ENCODE measurements at regions not wholly inside any gene's neighbourhood (a gene's known extent, or its start where the extent isn't known, plus 50 kb on each side); places are given as distances from the start of the nearest gene placed in this dataset.
"Not testable (repeated sequence)": the region's sequence is repeated elsewhere in the genome, so short reads cannot be mapped to it uniquely, and the experiment has no call there.

DNA sequence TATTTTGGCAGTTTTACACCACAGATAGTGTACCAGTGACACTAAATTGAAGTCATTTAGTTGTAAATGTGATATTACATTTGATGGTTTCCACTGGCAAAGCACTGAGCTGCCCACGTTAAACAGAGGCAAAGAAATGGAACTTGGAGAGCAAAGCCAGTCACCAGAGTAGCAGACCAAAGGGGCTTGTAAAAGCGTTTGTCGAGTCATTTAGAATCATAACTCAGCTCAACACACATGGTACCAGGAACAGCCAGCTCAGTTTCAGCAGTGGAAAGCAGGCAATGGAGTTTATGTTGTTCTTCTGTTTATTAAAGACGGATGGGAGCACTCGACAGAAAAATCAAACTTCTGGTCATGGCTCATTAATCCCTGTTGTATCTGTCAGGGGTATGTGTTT is 91.2 kb downstream of the POU3F3 start:
- Mint-ChIP-seq H3K9me3 (no peaks in the 10 kb centered on the region), H3K4me3 (no peak overlapping the region)
- no peak for ATAC-seq

DNA sequence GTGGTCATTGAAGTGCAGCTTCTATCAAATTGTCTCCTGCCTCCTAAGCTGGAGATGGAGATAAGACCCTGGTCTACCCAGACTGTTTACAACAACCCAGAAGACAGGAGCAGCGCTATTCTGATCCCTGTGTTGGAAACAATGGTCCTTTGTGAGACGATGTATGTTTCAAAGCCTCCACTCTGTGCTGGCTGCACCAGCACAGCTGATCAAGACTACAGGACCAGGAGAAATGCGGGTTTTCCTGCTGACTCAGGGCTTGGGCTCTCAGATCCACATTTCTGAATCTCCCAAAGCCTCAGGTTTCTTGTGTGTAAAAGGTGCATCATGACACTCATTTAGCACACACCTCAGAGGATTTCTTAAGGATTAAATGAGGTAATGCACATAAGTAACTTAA is 92.0 kb downstream of the POU3F3 start:
- Mint-ChIP-seq H3K36me3 (ENCODE audit: insufficient read depth) (no peaks in the 10 kb centered on the region), H3K4me1 (ENCODE audit: low read depth) (no peaks in the 10 kb centered on the region), H3K9me3 (no peaks in the 10 kb centered on the region), H3K27me3 (ENCODE audit: low read depth) (peaks cover 21% of the 10 kb centered on the region), H3K4me3 (no peak overlapping the region)
- DNase-seq: no peak
- no peak for ATAC-seq

More for the DNA sequence above, 91.2 kb downstream of the POU3F3 start:
- Mint-ChIP-seq H3K4me1 (ENCODE audit: low read depth) (no peaks in the 10 kb centered on the region), H3K27me3 (ENCODE audit: low read depth) (peaks cover 17% of the 10 kb centered on the region), H3K36me3 (ENCODE audit: insufficient read depth) (no peaks in the 10 kb centered on the region)
- no peak for DNase-seq

- H3K27me3 Mint-ChIP-seq (ENCODE audit: low read depth): peaks cover 21% of the 10 kb centered on the region
- not testable (repeated sequence) for H3K9me3 Mint-ChIP-seq; H3K4me3 Mint-ChIP-seq; H3K36me3 Mint-ChIP-seq (ENCODE audit: insufficient read depth); DNase-seq; H3K4me1 Mint-ChIP-seq (ENCODE audit: low read depth); ATAC-seq
Measured at GRCh38 chr2:104947456-104947855, 90.4 kb upstream of the MRPS9 start.

GRCh38 chr2:104952976-104953375 is 84.9 kb upstream of the MRPS9 start:
- no peaks in the 10 kb centered on the region for H3K9me3 Mint-ChIP-seq

DNA sequence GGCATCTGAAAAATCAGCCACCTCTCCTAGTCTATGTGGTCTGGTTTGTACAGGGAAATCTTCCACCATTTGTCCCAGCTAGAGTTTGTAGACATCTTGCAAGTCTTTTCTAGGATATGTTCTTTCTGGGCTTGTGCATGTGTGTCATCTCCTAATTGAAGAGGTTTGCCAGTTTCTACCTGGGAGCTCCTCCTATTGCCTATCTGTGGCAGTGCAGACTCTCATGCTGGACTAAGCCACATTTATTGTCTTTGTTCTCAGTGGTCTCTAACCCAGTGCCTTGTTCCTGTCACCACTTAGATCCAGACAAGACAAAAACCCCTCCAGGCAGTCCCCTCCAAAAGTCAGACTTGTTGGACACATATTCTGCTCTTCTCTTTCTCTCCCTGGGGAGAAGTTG is 72.0 kb upstream of the MRPS9 start:
- no peak for ATAC-seq
- no peak for DNase-seq
- Mint-ChIP-seq H3K4me3 (no peak overlapping the region), H3K27me3 (ENCODE audit: low read depth) (peaks cover 6% of the 10 kb centered on the region), H3K9me3 (peaks cover 20% of the 10 kb centered on the region), H3K4me1 (ENCODE audit: low read depth) (no peaks in the 10 kb centered on the region), H3K36me3 (ENCODE audit: insufficient read depth) (no peaks in the 10 kb centered on the region)

More at GRCh38 chr2:104952976-104953375, 84.9 kb upstream of the MRPS9 start:
- no peak overlapping the region for H3K4me3 Mint-ChIP-seq
- H3K4me1 Mint-ChIP-seq (ENCODE audit: low read depth): no peaks in the 10 kb centered on the region
- H3K27me3 Mint-ChIP-seq (ENCODE audit: low read depth): peaks cover 12% of the 10 kb centered on the region
- ATAC-seq (no peak), DNase-seq (no peak)
- H3K36me3 Mint-ChIP-seq (ENCODE audit: insufficient read depth): no peaks in the 10 kb centered on the region

DNA sequence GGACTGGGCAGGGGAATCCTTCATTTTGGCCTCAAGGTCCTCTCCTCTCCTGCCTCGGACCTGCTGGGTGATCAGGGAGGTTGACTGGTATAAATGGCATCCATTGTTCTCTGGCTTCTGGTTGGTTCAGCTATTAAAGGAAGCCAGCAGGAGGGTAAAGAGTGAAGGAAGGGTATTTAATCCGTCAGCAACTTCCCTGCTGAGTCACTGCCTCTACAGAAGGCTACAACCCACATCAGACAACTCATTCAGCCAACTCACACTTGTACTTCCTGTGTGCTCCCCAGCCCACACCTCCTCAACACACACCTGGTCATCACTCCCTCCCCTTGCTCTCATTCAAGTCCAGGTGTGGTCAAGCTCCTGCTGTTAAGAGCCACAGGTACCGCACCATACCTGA is 68.3 kb upstream of the MRPS9 start:
- Mint-ChIP-seq H3K27me3 (ENCODE audit: low read depth) (peaks cover 6% of the 10 kb centered on the region), H3K36me3 (ENCODE audit: insufficient read depth) (no peaks in the 10 kb centered on the region), H3K4me3 (no peak overlapping the region), H3K9me3 (peaks cover 11% of the 10 kb centered on the region), H3K4me1 (ENCODE audit: low read depth) (no peaks in the 10 kb centered on the region)
- DNase-seq: no peak
- no peak for ATAC-seq

DNA sequence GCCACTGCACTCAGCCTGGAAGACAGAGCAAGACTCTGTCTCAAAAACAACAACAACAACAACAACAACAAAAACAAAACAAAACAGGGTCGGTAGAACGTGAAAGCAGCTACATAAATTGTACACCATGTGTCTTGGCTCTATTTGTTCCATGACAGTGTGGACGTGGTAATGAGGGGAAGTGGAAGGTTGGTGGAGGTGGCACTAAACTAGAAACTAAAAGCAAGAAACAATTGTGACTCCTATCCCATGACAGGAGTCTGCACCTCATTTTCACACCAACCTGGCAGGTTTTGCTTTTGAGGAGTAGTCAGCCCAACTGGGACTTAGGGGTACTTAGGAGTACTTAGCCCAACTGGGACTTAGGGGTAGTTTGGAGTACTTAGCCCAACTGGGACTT is 62.5 kb upstream of the MRPS9 start:
- Mint-ChIP-seq H3K9me3 (no peaks in the 10 kb centered on the region), H3K4me1 (ENCODE audit: low read depth) (peaks cover 7% of the 10 kb centered on the region), H3K36me3 (ENCODE audit: insufficient read depth) (no peaks in the 10 kb centered on the region), H3K4me3 (no peak overlapping the region), H3K27me3 (ENCODE audit: low read depth) (peaks cover 5% of the 10 kb centered on the region)
- DNase-seq: no peak
- ATAC-seq: no peak

- DNase-seq: no peak
- H3K4me1 Mint-ChIP-seq (ENCODE audit: low read depth): peaks cover 7% of the 10 kb centered on the region
- H3K27me3 Mint-ChIP-seq (ENCODE audit: low read depth): peaks cover 7% of the 10 kb centered on the region
- H3K36me3 Mint-ChIP-seq (ENCODE audit: insufficient read depth): no peaks in the 10 kb centered on the region
- ATAC-seq: no peak
- no peak overlapping the region for H3K4me3 Mint-ChIP-seq
- H3K9me3 Mint-ChIP-seq: no peaks in the 10 kb centered on the region
Measured at GRCh38 chr2:104975851-104976250, 62.0 kb upstream of the MRPS9 start.

DNA sequence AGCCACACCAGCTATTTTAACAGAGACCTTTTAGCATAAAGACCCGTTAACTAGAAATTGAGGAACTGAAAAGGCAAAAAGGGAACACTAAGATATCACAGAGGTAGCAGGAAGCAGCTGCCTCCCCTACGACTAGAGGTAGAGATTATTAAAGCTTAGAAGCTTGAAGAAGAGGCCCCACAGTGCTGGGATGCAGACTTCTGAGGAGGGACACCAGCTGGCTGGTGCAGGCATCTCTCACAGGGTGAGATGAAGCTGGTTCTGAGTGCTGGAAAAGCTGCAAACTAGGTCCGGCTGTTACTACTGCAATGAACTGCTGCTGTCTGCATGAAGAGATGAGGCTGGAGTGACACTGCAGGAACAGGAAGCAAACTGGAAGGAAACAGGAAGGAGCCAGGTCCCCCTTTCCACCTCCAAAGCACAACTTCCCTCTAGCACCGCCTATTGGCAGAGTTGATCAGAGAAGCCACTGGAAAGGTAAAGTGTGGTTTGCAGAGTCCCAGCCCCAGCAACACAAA is 61.2 kb upstream of the MRPS9 start:
- Mint-ChIP-seq H3K9me3 (no peaks in the 10 kb centered on the region), H3K4me3 (peak overlapping the region; percentile 37), H3K36me3 (ENCODE audit: insufficient read depth) (no peaks in the 10 kb centered on the region), H3K4me1 (ENCODE audit: low read depth) (peaks cover 7% of the 10 kb centered on the region), H3K27me3 (ENCODE audit: low read depth) (peaks cover 10% of the 10 kb centered on the region)
- DNase-seq (no peak), ATAC-seq (peak in 1 of 2 donors; percentile 37)

DNA sequence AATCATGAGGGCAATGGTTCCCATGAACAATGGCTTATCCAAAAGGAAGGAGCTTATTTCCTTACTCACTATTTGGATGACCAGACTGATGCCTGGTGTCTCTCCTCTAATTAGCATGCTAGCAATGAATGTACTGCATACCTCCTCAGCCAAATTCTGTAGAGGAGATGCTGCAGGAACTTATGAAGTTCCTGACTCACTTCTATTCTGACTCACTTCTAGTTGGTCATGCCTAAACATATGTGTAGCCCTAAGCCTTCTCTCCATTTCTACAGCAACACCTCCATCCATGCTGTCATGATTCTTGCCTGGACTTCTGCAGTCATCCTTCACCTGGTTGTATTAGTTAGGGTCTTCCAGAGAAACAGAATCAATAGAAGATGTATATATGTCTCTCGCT is 59.9 kb upstream of the MRPS9 start:
- H3K36me3 Mint-ChIP-seq (ENCODE audit: insufficient read depth): no peaks in the 10 kb centered on the region
- no peak overlapping the region for H3K4me3 Mint-ChIP-seq
- no peak for ATAC-seq
- peaks cover 7% of the 10 kb centered on the region for H3K4me1 Mint-ChIP-seq (ENCODE audit: low read depth)
- DNase-seq: no peak
- H3K27me3 Mint-ChIP-seq (ENCODE audit: low read depth): peaks cover 13% of the 10 kb centered on the region
- no peaks in the 10 kb centered on the region for H3K9me3 Mint-ChIP-seq

GRCh38 chr2:104979786-104980185 is 58.1 kb upstream of the MRPS9 start:
- not testable (repeated sequence) for H3K4me1 Mint-ChIP-seq (ENCODE audit: low read depth); H3K4me3 Mint-ChIP-seq; H3K36me3 Mint-ChIP-seq (ENCODE audit: insufficient read depth); ATAC-seq; H3K9me3 Mint-ChIP-seq; DNase-seq
- H3K27me3 Mint-ChIP-seq (ENCODE audit: low read depth): peaks cover 12% of the 10 kb centered on the region

GRCh38 chr2:104982111-104982510 is 55.8 kb upstream of the MRPS9 start:
- Mint-ChIP-seq H3K4me1 (ENCODE audit: low read depth) (no peaks in the 10 kb centered on the region), H3K27me3 (ENCODE audit: low read depth) (peaks cover 10% of the 10 kb centered on the region), H3K36me3 (ENCODE audit: insufficient read depth) (no peaks in the 10 kb centered on the region), H3K4me3 (no peak overlapping the region), H3K9me3 (no peaks in the 10 kb centered on the region)
- ATAC-seq (no peak), DNase-seq (no peak)
